OCI-LY7 (cell line): ENCODE measurements at regions not wholly inside any gene's neighbourhood (a gene's known extent, or its start where the extent isn't known, plus 50 kb on each side); places are given as distances from the start of the nearest gene placed in this dataset.

Source experiments
- BruUV-seq: library from RNA; stranded (reverse); fragments of 400-500 nt; replicated peaks from 2 replicates; lab custom pipeline; 2021; lab: Mats Ljungman, UMichigan
- CTCF ChIA-PET: fragments of 300-600 bp; sonication (Branson Sonifier 250); formaldehyde crosslinking; loops from one replicate; lab custom pipeline; 2022; ENCODE audit warnings: antibody characterized with exemption; ENCODE audit not compliant: unreplicated experiment; lab: Charles Lee
- POLR2A ChIA-PET: fragments of 300-600 bp; sonication (Branson Sonifier 250); formaldehyde crosslinking; loops from one replicate; lab custom pipeline; 2022; ENCODE audit warnings: antibody characterized with exemption; lab: Charles Lee
- DNase-seq: peaks from one replicate; pipeline ENCODE4 v3.0.0-alpha.2; 2015; ENCODE audit warnings: low spot score
- H2AFZ ChIP-seq: fragments of 200-600 bp; sonication (generic), shearing (Covaris generic); 2 replicates; pipeline ENCODE4 v1.6.1; 2014; ENCODE audit warnings: mild to moderate bottlenecking, antibody characterized with exemption, low read length, moderate library complexity
- H3K27ac ChIP-seq: fragments of 200-600 bp; sonication (generic); 2 replicates; pipeline ENCODE4 v1.5.1; 2014; ENCODE audit warnings: mixed run types, low read depth, mild to moderate bottlenecking, moderate library complexity, low read length, inconsistent platforms; ENCODE audit not compliant: poor library complexity, severe bottlenecking
- H3K36me3 ChIP-seq: fragments of 200-600 bp; sonication (generic); 2 replicates; pipeline ENCODE4 v1.6.1; 2014; ENCODE audit warnings: mild to moderate bottlenecking, antibody characterized with exemption, low read length, moderate library complexity, mixed read lengths; ENCODE audit not compliant: insufficient read depth
- H3K4me1 ChIP-seq: fragments of 200-600 bp; sonication (generic); 2 replicates; pipeline ENCODE4 v1.5.1; 2014; ENCODE audit warnings: mild to moderate bottlenecking, low read length; ENCODE audit not compliant: insufficient read depth, poor library complexity, severe bottlenecking
- H3K4me2 ChIP-seq: fragments of 200-600 bp; sonication (generic); 2 replicates; pipeline ENCODE4 v1.6.1; 2014; ENCODE audit warnings: mild to moderate bottlenecking, low read length
- H3K4me3 ChIP-seq: fragments of 200-600 bp; sonication (generic); 2 replicates; pipeline ENCODE4 v1.5.1; 2014; ENCODE audit warnings: mild to moderate bottlenecking, low read depth, low read length; ENCODE audit not compliant: poor library complexity, severe bottlenecking
- H3K79me2 ChIP-seq: fragments of 200-600 bp; sonication (generic); 2 replicates; pipeline ENCODE4 v1.6.1; 2016; ENCODE audit warnings: low read depth, mild to moderate bottlenecking, low read length, moderate library complexity, mixed read lengths; ENCODE audit not compliant: insufficient read depth
- H3K9me2 ChIP-seq: fragments of 200-600 bp; sonication (generic); 2 replicates; pipeline ENCODE4 v1.6.1; 2016; ENCODE audit warnings: mild to moderate bottlenecking, low read length, mixed read lengths; ENCODE audit not compliant: insufficient read depth
- H3K9me3 ChIP-seq: fragments of 200-600 bp; sonication (generic); 2 replicates; pipeline ENCODE4 v1.6.1; 2014; ENCODE audit warnings: mild to moderate bottlenecking, mixed run types, low read length, mixed read lengths
- H4K20me1 ChIP-seq: fragments of 200-600 bp; sonication (generic); 2 replicates; pipeline ENCODE4 v1.6.1; 2014; ENCODE audit warnings: mild to moderate bottlenecking, antibody characterized with exemption, low read length, moderate library complexity, mixed read lengths; ENCODE audit not compliant: insufficient read depth
- EZH2phosphoT487 ChIP-seq: fragments of 200-600 bp; sonication (generic); IDR thresholded peaks from 2 replicates; pipeline ENCODE4 v1.6.1; 2018; ENCODE audit warnings: low read depth, borderline replicate concordance, mild to moderate bottlenecking, mixed run types, antibody characterized with exemption, low read length, moderate library complexity, mixed read lengths
- intact Hi-C: fragments of 100-400 bp; cut with micrococcal nuclease; formaldehyde crosslinking; loops from one replicate; pipeline ENCODE4 v1.10.0; 2022; ENCODE audit not compliant: unreplicated experiment
- TF ChIP-seq, protein P1 (sequence below): fragments of 200-600 bp; sonication (generic); conservative IDR thresholded peaks from 2 replicates; pipeline ENCODE4 v1.5.1; 2014; ENCODE audit warnings: mild to moderate bottlenecking, antibody characterized with exemption, low read length, moderate library complexity, mixed read lengths

GRCh38 chr4:45954276-45954675 lies 169.6 kb downstream of the GABRG1 start:
- TF ChIP-seq EZH2phosphoT487 = no peak
- TF ChIP-seq, protein P1, sequence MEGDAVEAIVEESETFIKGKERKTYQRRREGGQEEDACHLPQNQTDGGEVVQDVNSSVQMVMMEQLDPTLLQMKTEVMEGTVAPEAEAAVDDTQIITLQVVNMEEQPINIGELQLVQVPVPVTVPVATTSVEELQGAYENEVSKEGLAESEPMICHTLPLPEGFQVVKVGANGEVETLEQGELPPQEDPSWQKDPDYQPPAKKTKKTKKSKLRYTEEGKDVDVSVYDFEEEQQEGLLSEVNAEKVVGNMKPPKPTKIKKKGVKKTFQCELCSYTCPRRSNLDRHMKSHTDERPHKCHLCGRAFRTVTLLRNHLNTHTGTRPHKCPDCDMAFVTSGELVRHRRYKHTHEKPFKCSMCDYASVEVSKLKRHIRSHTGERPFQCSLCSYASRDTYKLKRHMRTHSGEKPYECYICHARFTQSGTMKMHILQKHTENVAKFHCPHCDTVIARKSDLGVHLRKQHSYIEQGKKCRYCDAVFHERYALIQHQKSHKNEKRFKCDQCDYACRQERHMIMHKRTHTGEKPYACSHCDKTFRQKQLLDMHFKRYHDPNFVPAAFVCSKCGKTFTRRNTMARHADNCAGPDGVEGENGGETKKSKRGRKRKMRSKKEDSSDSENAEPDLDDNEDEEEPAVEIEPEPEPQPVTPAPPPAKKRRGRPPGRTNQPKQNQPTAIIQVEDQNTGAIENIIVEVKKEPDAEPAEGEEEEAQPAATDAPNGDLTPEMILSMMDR = no peak
- CTCF ChIA-PET = no interaction called here
- H3K27ac ChIP-seq = no peak overlapping the region
- no peaks in the 10 kb centered on the region for H3K36me3 ChIP-seq
- H3K4me1 ChIP-seq = no peaks in the 10 kb centered on the region
- H3K9me3 ChIP-seq = no peaks in the 10 kb centered on the region
- no peak overlapping the region for H3K4me3 ChIP-seq
- no peak for DNase-seq
- no peaks in the 10 kb centered on the region for H3K79me2 ChIP-seq
- intact Hi-C loops = no loop called here
- no TSS peak for BruUV-seq
- H4K20me1 ChIP-seq = no peaks in the 10 kb centered on the region
- no peak overlapping the region for H3K4me2 ChIP-seq
- H3K9me2 ChIP-seq = no peaks in the 10 kb centered on the region; the same call in 1 of the 2 replicates
- POLR2A ChIA-PET = no interaction called here
- H2AFZ ChIP-seq = no peak overlapping the region

GRCh38 chr4:45951153-45951552 lies 172.7 kb downstream of the GABRG1 start:
- POLR2A ChIA-PET = no interaction called here
- H3K4me2 ChIP-seq = no peak overlapping the region
- no peak overlapping the region for H3K27ac ChIP-seq
- no peaks in the 10 kb centered on the region for H3K36me3 ChIP-seq
- no peaks in the 10 kb centered on the region for H3K4me1 ChIP-seq
- CTCF ChIA-PET = no interaction called here
- intact Hi-C loops = no loop called here
- H3K79me2 ChIP-seq = no peaks in the 10 kb centered on the region
- no peak overlapping the region for H3K4me3 ChIP-seq
- TF ChIP-seq, protein P1 = no peak
- no peak for TF ChIP-seq EZH2phosphoT487
- no peak overlapping the region for H2AFZ ChIP-seq
- no TSS peak for BruUV-seq
- H3K9me3 ChIP-seq = no peaks in the 10 kb centered on the region
- no peaks in the 10 kb centered on the region; the same call in 1 of the 2 replicates for H3K9me2 ChIP-seq
- DNase-seq = no peak
- H4K20me1 ChIP-seq = no peaks in the 10 kb centered on the region

- no peaks in the 10 kb centered on the region for H3K79me2 ChIP-seq
- no peak overlapping the region for H3K4me3 ChIP-seq
- no peak overlapping the region for H2AFZ ChIP-seq
- no TSS peak for BruUV-seq
- no peaks in the 10 kb centered on the region for H4K20me1 ChIP-seq
- H3K27ac ChIP-seq = no peak overlapping the region
- TF ChIP-seq, protein P1 = no peak
- no peak for TF ChIP-seq EZH2phosphoT487
- no peaks in the 10 kb centered on the region for H3K4me1 ChIP-seq
- H3K36me3 ChIP-seq = no peaks in the 10 kb centered on the region
- ChIA-PET CTCF (no interaction called here), POLR2A (interaction anchor here (0.6 kb wide), 1 partner anchor 44 kb away, joined by 3 read pairs; no protein-coding TSS in a partner anchor)
- no peak overlapping the region for H3K4me2 ChIP-seq
- no peaks in the 10 kb centered on the region for H3K9me3 ChIP-seq
- intact Hi-C loops = no loop called here
- no peaks in the 10 kb centered on the region; the same call in 1 of the 2 replicates for H3K9me2 ChIP-seq
- no peak for DNase-seq
Measured at GRCh38 chr4:45946699-45947098, 177.2 kb downstream of the GABRG1 start.
